Skeletal muscle satellite cell (primary cell): ENCODE measurements at regions not wholly inside any gene's neighbourhood (a gene's known extent, or its start where the extent isn't known, plus 50 kb on each side); places are given as distances from the start of the nearest gene placed in this dataset.

Experiments used
- H3K27me3 ChIP-seq: 2 replicates; pipeline ENCODE4 v1.7.0; 2013; ENCODE audit warnings: low read length; ENCODE audit not compliant: control insufficient read depth, insufficient read depth
- H3K36me3 ChIP-seq: 2 replicates; pipeline ENCODE4 v1.7.0; 2013; ENCODE audit warnings: mild to moderate bottlenecking, control low read depth, low read length; ENCODE audit not compliant: insufficient read depth
- H3K4me1 ChIP-seq: 2 replicates; pipeline ENCODE4 v1.7.0; 2013; ENCODE audit warnings: low read length; ENCODE audit not compliant: control insufficient read depth, insufficient read depth
- H3K4me2 ChIP-seq: 2 replicates; pipeline ENCODE4 v1.7.0; 2013; ENCODE audit warnings: mild to moderate bottlenecking, low read length
- H3K4me3 ChIP-seq: 2 replicates; pipeline ENCODE4 v1.7.0; 2013; ENCODE audit warnings: low read length
- H3K9ac ChIP-seq: 2 replicates; pipeline ENCODE4 v1.7.0; 2013; ENCODE audit warnings: mild to moderate bottlenecking, low read depth, low read length, moderate library complexity
- H3K9me3 ChIP-seq: replicated peaks from 2 replicates; pipeline ENCODE4 v1.7.0; 2013; ENCODE audit warnings: mild to moderate bottlenecking, control low read depth, low read length

GRCh38 chr6:22073516-22074198, 223.2 kb downstream of the PRL start:
- Histone ChIP-seq H3K27me3 (no peaks in the 10 kb centered on the region), H3K9ac (no peak overlapping the region), H3K9me3 (no peaks in the 10 kb centered on the region), H3K4me1 (no peaks in the 10 kb centered on the region), H3K36me3 (no peaks in the 10 kb centered on the region), H3K4me3 (no peak overlapping the region), H3K4me2 (no peak overlapping the region)

DNA sequence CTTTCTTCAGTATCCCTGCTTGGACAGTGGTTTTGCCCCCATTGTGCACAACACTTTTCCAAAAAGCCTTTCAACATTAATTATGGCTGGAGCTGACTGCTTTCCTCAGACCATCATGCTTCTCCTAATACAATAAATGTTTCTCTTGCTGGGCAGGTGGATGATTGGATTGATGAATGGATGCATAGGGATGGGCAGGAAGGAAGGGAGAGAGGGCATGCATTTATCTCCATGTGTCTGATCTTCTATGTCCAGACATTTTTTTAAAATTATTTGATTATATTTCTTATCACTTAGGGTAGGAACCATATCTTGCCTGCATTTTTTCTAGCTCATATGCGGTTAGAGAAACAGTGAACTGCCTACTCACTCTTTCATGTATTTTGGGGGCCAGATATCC, 218.5 kb downstream of the PRL start:
- Histone ChIP-seq H3K4me2 (no peak overlapping the region), H3K4me3 (no peak overlapping the region)

GRCh38 chr6:22078802-22079545, 217.9 kb downstream of the PRL start:
- Histone ChIP-seq H3K27me3 (no peaks in the 10 kb centered on the region), H3K9me3 (no peaks in the 10 kb centered on the region), H3K4me1 (no peaks in the 10 kb centered on the region), H3K4me2 (peak overlapping the region; percentile 31), H3K36me3 (no peaks in the 10 kb centered on the region), H3K9ac (peak overlapping the region; percentile 17), H3K4me3 (no peak overlapping the region)

More for the DNA sequence above, 218.5 kb downstream of the PRL start:
- H3K4me1 ChIP-seq = no peaks in the 10 kb centered on the region
- H3K36me3 ChIP-seq = no peaks in the 10 kb centered on the region
- H3K9ac ChIP-seq = no peak overlapping the region
- H3K9me3 ChIP-seq = no peaks in the 10 kb centered on the region
- H3K27me3 ChIP-seq = no peaks in the 10 kb centered on the region

DNA sequence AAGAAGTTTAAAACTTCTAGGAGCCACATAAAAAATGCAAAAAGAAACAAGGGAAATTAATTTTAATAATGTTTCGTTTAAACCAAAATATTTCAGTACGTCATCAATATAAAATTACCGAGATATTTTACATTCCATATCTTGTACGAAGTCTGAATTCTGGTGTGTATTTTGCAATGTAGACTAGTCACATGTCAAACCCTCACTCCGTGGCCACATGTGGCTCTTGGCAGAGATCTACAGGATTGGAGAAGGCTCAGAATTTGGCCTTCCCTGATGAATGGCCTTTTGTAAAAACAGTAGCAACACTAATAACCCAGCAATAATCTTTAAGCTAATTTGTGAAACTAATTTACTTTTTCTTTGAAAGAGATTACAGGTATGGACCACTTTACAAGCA, 217.1 kb downstream of the PRL start:
- no peaks in the 10 kb centered on the region for H3K27me3 ChIP-seq
- no peak overlapping the region for H3K4me3 ChIP-seq
- no peaks in the 10 kb centered on the region for H3K9me3 ChIP-seq
- H3K9ac ChIP-seq = peak overlapping the region; percentile 17
- H3K4me2 ChIP-seq = peak overlapping the region; percentile 31
- no peaks in the 10 kb centered on the region for H3K4me1 ChIP-seq
- H3K36me3 ChIP-seq = no peaks in the 10 kb centered on the region

GRCh38 chr6:22081709-22082108, 215.1 kb downstream of the PRL start:
- H3K4me3 ChIP-seq = no peak overlapping the region
- no peaks in the 10 kb centered on the region for H3K9me3 ChIP-seq
- H3K27me3 ChIP-seq = no peaks in the 10 kb centered on the region

GRCh38 chr6:22082218-22082617, 214.6 kb downstream of the PRL start:
- H3K9me3 ChIP-seq = no peaks in the 10 kb centered on the region
- no peak overlapping the region for H3K4me3 ChIP-seq
- no peak overlapping the region for H3K4me2 ChIP-seq
- no peaks in the 10 kb centered on the region for H3K27me3 ChIP-seq
- H3K4me1 ChIP-seq = no peaks in the 10 kb centered on the region
- H3K9ac ChIP-seq = no peak overlapping the region
- H3K36me3 ChIP-seq = no peaks in the 10 kb centered on the region

More at GRCh38 chr6:22081709-22082108, 215.1 kb downstream of the PRL start:
- no peak overlapping the region for H3K9ac ChIP-seq
- no peaks in the 10 kb centered on the region for H3K4me1 ChIP-seq
- H3K4me2 ChIP-seq = no peak overlapping the region
- H3K36me3 ChIP-seq = no peaks in the 10 kb centered on the region

- H3K9ac ChIP-seq = no peak overlapping the region
- no peaks in the 10 kb centered on the region for H3K4me1 ChIP-seq
- no peak overlapping the region for H3K4me2 ChIP-seq
- H3K4me3 ChIP-seq = no peak overlapping the region
- no peaks in the 10 kb centered on the region for H3K9me3 ChIP-seq
- no peaks in the 10 kb centered on the region for H3K27me3 ChIP-seq
- H3K36me3 ChIP-seq = no peaks in the 10 kb centered on the region
Measured at GRCh38 chr6:22083119-22083518, 213.7 kb downstream of the PRL start.

GRCh38 chr6:22087960-22088706, 208.7 kb downstream of the PRL start:
- H3K4me2 ChIP-seq = no peak overlapping the region
- H3K9ac ChIP-seq = no peak overlapping the region
- no peaks in the 10 kb centered on the region for H3K27me3 ChIP-seq
- no peaks in the 10 kb centered on the region for H3K9me3 ChIP-seq
- no peaks in the 10 kb centered on the region for H3K4me1 ChIP-seq
- H3K36me3 ChIP-seq = no peaks in the 10 kb centered on the region
- H3K4me3 ChIP-seq = no peak overlapping the region

- Histone ChIP-seq H3K27me3 (no peaks in the 10 kb centered on the region), H3K9me3 (no peaks in the 10 kb centered on the region), H3K4me3 (no peak overlapping the region), H3K4me1 (no peaks in the 10 kb centered on the region), H3K4me2 (no peak overlapping the region), H3K36me3 (no peaks in the 10 kb centered on the region), H3K9ac (no peak overlapping the region)
Measured at GRCh38 chr6:22091424-22091948, 205.3 kb downstream of the PRL start.

DNA sequence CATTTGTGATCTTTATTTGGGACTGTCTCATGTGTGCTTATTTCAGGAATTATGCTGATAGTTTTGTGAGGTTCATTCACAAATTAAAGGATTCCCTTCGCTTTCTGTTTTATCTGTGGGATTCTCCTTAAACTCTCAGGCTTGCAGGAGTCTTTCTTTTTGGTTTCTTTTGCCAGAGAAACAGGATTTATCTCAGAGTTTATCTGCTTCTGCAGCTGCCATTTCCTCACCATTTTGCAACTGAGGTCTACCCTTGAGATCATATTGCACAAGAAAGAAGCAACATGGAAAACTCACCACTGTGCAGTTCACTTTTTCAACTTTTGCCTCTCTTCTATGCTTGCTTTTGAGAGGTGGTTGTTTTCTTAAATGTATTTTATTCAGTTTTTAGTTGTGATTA, 201.0 kb downstream of the PRL start:
- Histone ChIP-seq H3K9me3 (no peaks in the 10 kb centered on the region), H3K4me2 (no peak overlapping the region), H3K4me1 (no peaks in the 10 kb centered on the region), H3K4me3 (no peak overlapping the region), H3K36me3 (no peaks in the 10 kb centered on the region), H3K9ac (no peak overlapping the region), H3K27me3 (no peaks in the 10 kb centered on the region)

DNA sequence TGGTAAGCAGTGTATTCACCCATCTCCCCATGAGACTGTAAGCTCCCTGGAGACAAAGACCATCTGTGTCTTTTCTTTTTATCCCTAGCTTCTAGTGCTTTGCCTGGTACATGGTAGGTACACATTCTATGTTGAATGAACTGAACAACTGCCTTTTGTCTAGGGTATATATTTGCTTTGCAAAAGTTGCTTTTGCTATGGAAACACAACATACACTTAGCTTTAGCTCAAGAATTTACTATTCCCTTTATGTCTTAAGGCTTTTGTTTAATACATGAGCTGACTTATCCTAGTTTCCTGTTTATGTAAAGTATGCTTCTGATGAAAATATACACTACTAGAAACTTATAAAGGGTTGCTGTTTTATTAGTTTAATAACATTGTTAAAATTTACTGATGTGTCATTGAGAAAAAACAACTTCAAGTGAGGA, 198.2 kb downstream of the PRL start:
- Histone ChIP-seq H3K4me2 (no peak overlapping the region), H3K9me3 (no peaks in the 10 kb centered on the region), H3K4me1 (no peaks in the 10 kb centered on the region), H3K4me3 (no peak overlapping the region), H3K27me3 (no peaks in the 10 kb centered on the region), H3K36me3 (no peaks in the 10 kb centered on the region), H3K9ac (no peak overlapping the region)
